IMR-90 (cell line): ENCODE measurements at regions not wholly inside any gene's neighbourhood (a gene's known extent, or its start where the extent isn't known, plus 50 kb on each side); places are given as distances from the start of the nearest gene placed in this dataset.

ENCODE experiments used
- ATAC-seq: fragments of 200-7000 bp; cut with Tn5 transposase; 2 replicates; pipeline ENCODE4 v1.9.1; 2020; ENCODE audit warnings: low read depth, mild to moderate bottlenecking, moderate library complexity
- BruUV-seq: library from RNA; stranded (reverse); fragments of 400-500 nt; replicated peaks from 2 replicates; lab custom pipeline; 2021; lab: Mats Ljungman, UMichigan
- CTCF ChIA-PET: fragments of 300-600 bp; formaldehyde crosslinking; extraction: SDS; loops from one replicate; lab custom pipeline; 2021; ENCODE audit warnings: antibody characterized with exemption; lab: Yijun Ruan, JAX
- POLR2A ChIA-PET: fragments of 300-600 bp; sonication (Branson Sonifier 250); formaldehyde crosslinking; loops from one replicate; lab custom pipeline; 2022; ENCODE audit warnings: antibody characterized with exemption; ENCODE audit not compliant: unreplicated experiment; lab: Charles Lee
- DNase-seq: peaks from one replicate; pipeline ENCODE4 v3.0.0; 2013
- H2AFZ ChIP-seq: replicated peaks from 2 replicates; pipeline ENCODE3; 2013; ENCODE audit warnings: low read length, mild to moderate bottlenecking; ENCODE audit not compliant: poor library complexity
- H2AK5ac ChIP-seq: 2 replicates; pipeline ENCODE4 v1.6.1; 2013; ENCODE audit warnings: low read depth, low read length, inconsistent platforms
- H2AK9ac ChIP-seq: replicated peaks from 2 replicates; pipeline ENCODE3; 2013; ENCODE audit warnings: mild to moderate bottlenecking, low read depth, low read length, moderate library complexity; ENCODE audit not compliant: poor library complexity
- H2BK120ac ChIP-seq: 2 replicates; pipeline ENCODE4 v1.6.1; 2013; ENCODE audit warnings: low read depth, low read length, inconsistent platforms
- H2BK15ac ChIP-seq: 3 replicates; pipeline ENCODE4 v1.6.1; 2013; ENCODE audit warnings: low read depth, low read length, inconsistent platforms
- H2BK20ac ChIP-seq: 2 replicates; pipeline ENCODE4 v1.6.1; 2013; ENCODE audit warnings: low read depth, mild to moderate bottlenecking, inconsistent platforms, low read length, moderate library complexity
- H2BK5ac ChIP-seq: 2 replicates; pipeline ENCODE4 v1.6.1; 2013; ENCODE audit warnings: mild to moderate bottlenecking, low read depth, low read length, inconsistent platforms; ENCODE audit not compliant: poor library complexity, severe bottlenecking
- H3K14ac ChIP-seq: replicated peaks from 2 replicates; pipeline ENCODE4 v1.6.1; 2013; ENCODE audit warnings: low read depth, low read length, inconsistent platforms
- H3K18ac ChIP-seq: 2 replicates; pipeline ENCODE4 v1.6.1; 2013; ENCODE audit warnings: low read depth, low read length, control low read depth
- H3K23ac ChIP-seq: 2 replicates; pipeline ENCODE4 v1.6.1; 2013; ENCODE audit warnings: low read depth, low read length, inconsistent platforms
- H3K27ac ChIP-seq: 2 replicates; pipeline ENCODE4 v1.5.1; 2013; ENCODE audit warnings: mild to moderate bottlenecking, control low read depth, low read length; ENCODE audit not compliant: insufficient read depth
- H3K27me3 ChIP-seq: 2 replicates; pipeline ENCODE4 v1.6.1; 2013; ENCODE audit warnings: low read length; ENCODE audit not compliant: control insufficient read depth, insufficient read depth
- H3K36me3 ChIP-seq: 2 replicates; pipeline ENCODE4 v1.6.1; 2013; ENCODE audit warnings: low read length, mixed read lengths; ENCODE audit not compliant: control insufficient read depth, insufficient read depth
- H3K4ac ChIP-seq: 2 replicates; pipeline ENCODE4 v1.6.1; 2013; ENCODE audit warnings: low read depth, low read length, inconsistent platforms
- H3K4me1 ChIP-seq: 2 replicates; pipeline ENCODE4 v1.6.1; 2013; ENCODE audit warnings: low read length, mixed read lengths; ENCODE audit not compliant: control insufficient read depth, insufficient read depth
- H3K4me2 ChIP-seq: 2 replicates; pipeline ENCODE4 v1.6.1; 2013; ENCODE audit warnings: low read depth, mild to moderate bottlenecking, control low read depth, low read length, moderate library complexity
- H3K4me3 ChIP-seq: 2 replicates; pipeline ENCODE4 v1.5.1; 2013; ENCODE audit warnings: low read depth, mild to moderate bottlenecking, control low read depth, low read length, moderate library complexity; ENCODE audit not compliant: insufficient read depth
- H3K56ac ChIP-seq: 2 replicates; pipeline ENCODE4 v1.6.1; 2013; ENCODE audit warnings: low read length, inconsistent platforms; ENCODE audit not compliant: insufficient read depth; ENCODE audit errors: extremely low read depth
- H3K79me1 ChIP-seq, 2 experiments: 2 replicates each; pipeline ENCODE4 v1.6.1; 2013; ENCODE audit warnings: low read length in 2 of 2, inconsistent platforms in 1 of 2, low read depth in 1 of 2
- H3K9ac ChIP-seq: 2 replicates; pipeline ENCODE4 v1.6.1; 2013; ENCODE audit warnings: low read depth, low read length, control low read depth
- H3K9me1 ChIP-seq: 2 replicates; pipeline ENCODE4 v1.6.1; 2013; ENCODE audit warnings: low read length, inconsistent platforms; ENCODE audit not compliant: insufficient read depth
- H3K9me3 ChIP-seq: 2 replicates; pipeline ENCODE4 v1.6.1; 2013; ENCODE audit warnings: low read length; ENCODE audit not compliant: control insufficient read depth, insufficient read depth
- H4K20me1 ChIP-seq: 2 replicates; pipeline ENCODE4 v1.6.1; 2013; ENCODE audit warnings: low read length, inconsistent platforms; ENCODE audit not compliant: insufficient read depth
- H4K5ac ChIP-seq: 2 replicates; pipeline ENCODE4 v1.6.1; 2013; ENCODE audit warnings: mild to moderate bottlenecking, low read depth, low read length, control low read depth
- H4K8ac ChIP-seq, 2 experiments: 2 replicates each; pipeline ENCODE4 v1.6.1; 2013; ENCODE audit warnings: low read depth in 2 of 2, low read length in 2 of 2, control low read depth in 1 of 2, inconsistent platforms in 1 of 2
- H4K91ac ChIP-seq: 2 replicates; pipeline ENCODE4 v1.6.1; 2013; ENCODE audit warnings: low read depth, low read length, inconsistent platforms; ENCODE audit not compliant: insufficient read depth
- BHLHE40 ChIP-seq: fragments of 150-350 bp; IDR thresholded peaks from 2 replicates; pipeline ENCODE4 v1.6.1; 2016; ENCODE audit warnings: mild to moderate bottlenecking, low read depth, low read length
- CEBPB ChIP-seq: IDR thresholded peaks from 2 replicates; pipeline ENCODE4 v1.6.1; 2012; ENCODE audit warnings: low read depth, low read length, improper control_type of control experiment
- CHD1 ChIP-seq: IDR thresholded peaks from 2 replicates; pipeline ENCODE4 v1.6.1; 2012; ENCODE audit warnings: low read depth, low read length, improper control_type of control experiment
- MAZ ChIP-seq: IDR thresholded peaks from 2 replicates; pipeline ENCODE4 v1.6.1; 2012; ENCODE audit warnings: low read depth, mild to moderate bottlenecking, low read length, improper control_type of control experiment, moderate library complexity, borderline replicate concordance
- POLR2A ChIP-seq: IDR thresholded peaks from 2 replicates; pipeline ENCODE4 v1.6.1; 2012; ENCODE audit warnings: mild to moderate bottlenecking, low read depth, low read length
- RAD21 ChIP-seq: IDR thresholded peaks from 2 replicates; pipeline ENCODE4 v1.6.1; 2012; ENCODE audit warnings: low read length, improper control_type of control experiment
- RCOR1 ChIP-seq: IDR thresholded peaks from 2 replicates; pipeline ENCODE4 v1.6.1; 2012; ENCODE audit warnings: mild to moderate bottlenecking, low read length, improper control_type of control experiment; ENCODE audit not compliant: insufficient replicate concordance
- USF2 ChIP-seq: fragments of 150-350 bp; IDR thresholded peaks from 2 replicates; pipeline ENCODE4 v1.6.1; 2017; ENCODE audit warnings: mild to moderate bottlenecking, antibody characterized with exemption, low read length, low read depth
- WGBS, 2 experiments: methylation state at CpG; one replicate each; pipeline versions ENCODE4 v1.1.5 to v1.1.7; 2013; ENCODE audit warnings: missing lambda C conversion rate in 2 of 2; ENCODE audit not compliant: insufficient read length in 1 of 2; ENCODE audit errors: extremely low coverage in 2 of 2; 5-methylcytosine and 5-hydroxymethylcytosine counted together
- dilution Hi-C: fragments of 300-500 bp; cut with HindIII; formaldehyde crosslinking; loops from one replicate; pipeline ENCODE4 v1.14.3; 2018; ENCODE audit warnings: low sequenced_read_pairs; ENCODE audit not compliant: unreplicated experiment
- in situ Hi-C: fragments of 300-500 bp; cut with MboI; formaldehyde crosslinking; loops from 3 replicates; pipeline ENCODE4 v1.14.3; 2019; ENCODE audit warnings: low sequenced_read_pairs, inconsistent platforms, mixed read lengths
- intact Hi-C: fragments of 100-400 bp; cut with micrococcal nuclease; formaldehyde crosslinking; loops from 2 replicates; pipeline ENCODE4 v1.10.0; 2022

GRCh38 chr11:110373051-110373702 lies 56.6 kb upstream of the FDX1 start:
- 0 out of 2 replicates have a peak overlapping the region, but pooled peaks have one; percentile 56 for H2BK120ac ChIP-seq
- intact Hi-C loops: no loop called here
- peak overlapping the region; percentile 18 for H3K4me2 ChIP-seq
- CTCF ChIA-PET: interaction anchor here (2.2 kb wide), 1 partner anchor 172 kb away, joined by 7 read pairs; no protein-coding TSS in a partner anchor
- H3K9me1 ChIP-seq: peaks cover 4% of the 10 kb centered on the region; the same call in 1 of the 2 replicates
- DNase-seq (peak; percentile 60), ATAC-seq (peak; percentile 82)
- in situ Hi-C loops: loop anchor here (5.0 to 25.0 kb wide), 3 partner anchors 171 to 511 kb away; no protein-coding TSS in a partner anchor
- H3K18ac ChIP-seq: no peak overlapping the region; the same call in 1 of the 2 replicates
- TF ChIP-seq MAZ (no peak), BHLHE40 (no peak), CEBPB (peak; percentile 91), RCOR1 (no peak), POLR2A (no peak), RAD21 (no peak), USF2 (no peak), CHD1 (no peak)
- POLR2A ChIA-PET: no interaction called here
- H4K5ac ChIP-seq: no peak overlapping the region
- peak overlapping the region; percentile 27; the same call in 1 of the 2 replicates for H3K27ac ChIP-seq
- no peak overlapping the region for H3K56ac ChIP-seq
- H3K4me3 ChIP-seq: no peak overlapping the region
- no peaks in the 10 kb centered on the region for H3K9me3 ChIP-seq
- H2AK5ac ChIP-seq: peak overlapping the region; percentile 80; the same call in 1 of the 2 replicates
- H2BK15ac ChIP-seq: peak overlapping the region; percentile 23; the same call in 2 of the 3 replicates
- H3K4me1 ChIP-seq: peaks cover 6% of the 10 kb centered on the region
- 0 out of 2 replicates have a peak overlapping the region, but pooled peaks have one; percentile 1 for H4K91ac ChIP-seq
- no peak overlapping the region for H2AK9ac ChIP-seq
- dilution Hi-C loops: no loop called here
- H4K8ac ChIP-seq: peak overlapping the region in 1 of 2 experiments; percentile 0; a peak in 1 of 4 replicates
- peak overlapping the region; percentile 46 for H2AFZ ChIP-seq
- H3K4ac ChIP-seq: peak overlapping the region; percentile 51; the same call in 1 of the 2 replicates
- H4K20me1 ChIP-seq: no peaks in the 10 kb centered on the region
- H2BK5ac ChIP-seq: no peak overlapping the region
- no TSS peak for BruUV-seq
- H3K27me3 ChIP-seq: no peaks in the 10 kb centered on the region
- no peaks in the 10 kb centered on the region for H3K36me3 ChIP-seq
- whole genome bisulfite sequencing, 2 experiments: no CpG with 5 or more reads among the region's 5 CpGs
- H3K9ac ChIP-seq: peak overlapping the region; percentile 45; the same call in 1 of the 2 replicates
- H3K23ac ChIP-seq: peak overlapping the region; percentile 8
- H3K14ac ChIP-seq: peak overlapping the region; percentile 67
- H2BK20ac ChIP-seq: peak overlapping the region; percentile 38; the same call in 1 of the 2 replicates
- no peaks in the 10 kb centered on the region for H3K79me1 ChIP-seq
